Activated T-helper 17 cell treated with anti-CD3 and anti-CD28 coated beads, Interleukin-2, amount 50 U/mL, for 72 hours (primary cell): ENCODE measurements at regions not wholly inside any gene's neighbourhood (a gene's known extent, or its start where the extent isn't known, plus 50 kb on each side); places are given as distances from the start of the nearest gene placed in this dataset.

Experiments
- ATAC-seq: fragments of 150-1000 bp; cut with Tn5 transposase; replicated peaks from 2 replicates; pipeline ENCODE4 v1.10.0; 2021; ENCODE audit warnings: mild to moderate bottlenecking, moderate library complexity
- H3K27ac Mint-ChIP-seq: one replicate; pipeline ENCODE4 v1.8.0; 2022; ENCODE audit warnings: mixed read lengths
- H3K27me3 Mint-ChIP-seq: one replicate; pipeline ENCODE4 v1.8.0; 2022; ENCODE audit warnings: mixed read lengths
- H3K36me3 Mint-ChIP-seq: one replicate; pipeline ENCODE4 v1.8.0; 2022; ENCODE audit warnings: low read depth, mild to moderate bottlenecking, mixed read lengths
- H3K4me1 Mint-ChIP-seq: one replicate; pipeline ENCODE4 v1.8.0; 2022; ENCODE audit warnings: mixed read lengths
- H3K4me3 Mint-ChIP-seq: one replicate; pipeline ENCODE4 v1.8.0; 2022; ENCODE audit warnings: mild to moderate bottlenecking, mixed read lengths
- H3K9me3 Mint-ChIP-seq: one replicate; pipeline ENCODE4 v1.8.0; 2022; ENCODE audit warnings: mixed read lengths

DNA sequence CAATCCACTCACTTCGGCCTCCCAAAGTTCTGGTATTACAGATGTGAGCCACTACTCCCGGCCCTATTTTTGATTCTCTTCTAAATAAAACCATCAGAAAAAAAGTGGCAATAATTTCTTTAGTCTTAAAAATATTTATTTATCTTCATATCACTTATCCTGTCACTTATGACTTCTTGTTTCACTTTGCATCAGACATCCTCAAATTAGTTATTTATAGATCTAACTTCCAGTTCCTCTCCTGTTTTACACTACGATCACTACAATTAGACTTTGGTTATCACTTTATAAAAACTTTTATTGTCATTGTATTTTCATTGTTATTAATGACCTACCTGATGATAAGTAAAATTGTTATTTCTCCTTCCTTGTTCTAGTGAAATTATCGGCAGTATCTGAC, 783.4 kb upstream of the BRINP3 start:
- H3K27ac Mint-ChIP-seq, result no peak overlapping the region
- no peaks in the 10 kb centered on the region for H3K36me3 Mint-ChIP-seq
- no peaks in the 10 kb centered on the region for H3K27me3 Mint-ChIP-seq
- no peak for ATAC-seq
- no peaks in the 10 kb centered on the region for H3K4me1 Mint-ChIP-seq
- no peak overlapping the region for H3K4me3 Mint-ChIP-seq
- peaks cover 15% of the 10 kb centered on the region for H3K9me3 Mint-ChIP-seq

GRCh38 chr1:191279266-191279800, 801.7 kb upstream of the BRINP3 start:
- Mint-ChIP-seq H3K27me3 (no peaks in the 10 kb centered on the region), H3K4me3 (no peak overlapping the region), H3K9me3 (peaks cover 17% of the 10 kb centered on the region), H3K36me3 (no peaks in the 10 kb centered on the region), H3K4me1 (no peaks in the 10 kb centered on the region), H3K27ac (no peak overlapping the region)
- no peak for ATAC-seq

- Mint-ChIP-seq H3K9me3 (peaks cover 25% of the 10 kb centered on the region), H3K27ac (no peak overlapping the region), H3K4me3 (no peak overlapping the region), H3K27me3 (no peaks in the 10 kb centered on the region), H3K4me1 (no peaks in the 10 kb centered on the region), H3K36me3 (no peaks in the 10 kb centered on the region)
- ATAC-seq, result no peak
These were observed 806.5 kb upstream of the BRINP3 start for GRCh38 chr1:191284175-191284574.

DNA sequence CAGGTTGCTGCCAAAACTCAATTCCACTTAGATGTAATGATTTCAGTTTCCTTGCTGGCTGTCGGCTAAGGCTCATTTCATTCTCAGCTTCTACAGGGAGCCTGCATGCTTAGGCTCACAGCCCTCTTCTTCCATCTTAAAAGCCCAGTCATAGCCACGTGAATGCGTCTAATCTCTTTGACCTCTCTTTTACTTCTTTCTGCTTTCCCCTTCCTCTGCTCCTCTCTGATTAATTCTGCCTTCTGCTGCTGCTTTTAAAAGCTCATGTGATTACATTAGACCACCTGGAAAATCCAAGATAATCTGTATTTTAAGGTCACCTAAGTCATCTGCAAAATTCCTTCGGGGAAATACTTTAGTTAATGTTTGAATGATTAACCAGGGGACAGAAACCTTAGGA, 812.8 kb upstream of the BRINP3 start:
- no peak for ATAC-seq
- H3K36me3 Mint-ChIP-seq, result no peaks in the 10 kb centered on the region
- H3K4me3 Mint-ChIP-seq, result no peak overlapping the region
- peaks cover 8% of the 10 kb centered on the region for H3K9me3 Mint-ChIP-seq
- no peaks in the 10 kb centered on the region for H3K4me1 Mint-ChIP-seq
- H3K27me3 Mint-ChIP-seq, result no peaks in the 10 kb centered on the region
- H3K27ac Mint-ChIP-seq, result no peak overlapping the region

DNA sequence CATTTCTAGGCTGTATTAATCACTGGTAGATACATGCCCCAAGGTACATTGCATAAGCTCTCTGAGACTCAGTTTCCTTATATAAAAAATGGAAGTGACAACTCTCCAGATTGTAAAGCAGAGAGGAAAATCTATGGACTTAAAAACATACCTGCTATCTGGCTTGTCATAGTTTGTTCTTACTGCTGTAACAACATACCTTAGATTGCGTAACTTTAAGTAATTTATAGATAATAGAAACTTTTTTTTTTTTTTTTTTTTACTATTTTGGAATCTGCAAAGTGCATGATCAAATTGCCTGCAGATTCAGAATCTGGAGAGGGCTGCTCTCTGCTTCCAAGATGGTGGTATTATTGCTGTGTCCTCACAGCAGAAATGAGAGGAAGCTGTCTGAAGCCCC, 827.7 kb upstream of the BRINP3 start:
- no peak overlapping the region for H3K27ac Mint-ChIP-seq
- no peaks in the 10 kb centered on the region for H3K36me3 Mint-ChIP-seq
- H3K4me1 Mint-ChIP-seq, result no peaks in the 10 kb centered on the region
- H3K9me3 Mint-ChIP-seq, result peaks cover 7% of the 10 kb centered on the region
- no peaks in the 10 kb centered on the region for H3K27me3 Mint-ChIP-seq
- ATAC-seq, result no peak
- H3K4me3 Mint-ChIP-seq, result no peak overlapping the region

GRCh38 chr1:191306916-191307315, 829.3 kb upstream of the BRINP3 start:
- ATAC-seq, result no peak
- Mint-ChIP-seq H3K4me1 (no peaks in the 10 kb centered on the region), H3K27me3 (no peaks in the 10 kb centered on the region), H3K36me3 (no peaks in the 10 kb centered on the region), H3K9me3 (peaks cover 7% of the 10 kb centered on the region), H3K4me3 (no peak overlapping the region), H3K27ac (no peak overlapping the region)

DNA sequence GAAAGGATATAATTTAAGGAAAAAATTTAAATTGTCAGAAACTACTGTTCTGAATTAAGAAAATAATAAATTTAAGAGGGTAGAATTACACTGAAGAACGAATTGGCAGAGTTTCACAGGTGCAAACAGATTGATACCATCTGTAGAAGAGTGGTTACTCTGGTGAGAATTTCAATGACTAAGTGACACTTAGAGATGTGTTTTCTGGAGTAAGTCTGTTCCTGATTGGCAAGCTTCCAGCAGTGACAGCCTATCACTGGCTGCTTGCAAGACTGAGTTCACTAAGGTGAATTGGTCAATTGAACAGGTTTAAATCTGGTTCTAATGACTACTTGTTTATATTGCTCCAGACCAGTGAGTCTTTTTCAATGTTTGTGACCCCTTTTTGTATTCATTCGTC, 838.2 kb upstream of the RGS18 start:
- H3K27ac Mint-ChIP-seq, result no peak overlapping the region
- no peaks in the 10 kb centered on the region for H3K27me3 Mint-ChIP-seq
- no peak for ATAC-seq
- no peaks in the 10 kb centered on the region for H3K9me3 Mint-ChIP-seq
- no peaks in the 10 kb centered on the region for H3K4me1 Mint-ChIP-seq
- no peaks in the 10 kb centered on the region for H3K36me3 Mint-ChIP-seq
- no peak overlapping the region for H3K4me3 Mint-ChIP-seq

DNA sequence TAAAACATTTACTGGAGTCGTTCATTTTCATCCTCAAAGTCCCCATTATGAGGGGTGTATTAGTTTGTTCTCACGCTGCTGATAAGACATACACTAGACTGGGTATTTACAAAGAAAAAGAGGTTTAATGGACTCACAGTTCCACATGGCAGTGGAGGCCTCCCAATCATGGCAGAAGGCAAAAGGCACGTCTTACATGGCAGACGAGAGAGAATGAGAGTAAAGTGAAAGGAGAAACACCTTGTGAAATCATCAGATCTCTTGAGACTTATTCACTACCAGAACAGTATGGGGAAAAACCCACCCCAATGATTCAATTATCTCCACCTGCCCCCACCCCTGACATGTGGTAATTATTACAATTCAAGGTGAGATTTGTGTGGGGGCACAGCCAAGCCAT, 830.4 kb upstream of the RGS18 start:
- no peak for ATAC-seq
- Mint-ChIP-seq H3K9me3 (no peaks in the 10 kb centered on the region), H3K27me3 (no peaks in the 10 kb centered on the region), H3K27ac (no peak overlapping the region), H3K36me3 (no peaks in the 10 kb centered on the region), H3K4me3 (no peak overlapping the region), H3K4me1 (no peaks in the 10 kb centered on the region)

DNA sequence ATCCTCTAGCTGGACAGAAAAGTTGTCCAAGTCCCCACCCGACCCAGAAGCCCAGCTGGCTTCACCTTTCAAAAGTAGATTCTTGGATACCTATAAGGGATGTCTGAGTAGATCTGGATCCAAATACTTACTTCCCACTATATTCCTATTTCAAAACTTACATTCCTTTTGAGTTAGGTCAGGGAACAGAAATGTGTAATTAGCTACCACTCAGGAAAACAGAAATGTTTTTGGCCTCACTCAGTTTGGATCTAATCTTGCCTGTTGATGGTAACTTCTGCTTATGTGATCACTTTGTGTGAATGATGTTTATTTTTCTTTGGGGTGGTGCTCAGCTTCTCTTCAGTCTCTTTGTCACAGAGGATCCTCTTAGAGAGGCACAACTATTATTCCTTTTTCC, 814.4 kb upstream of the RGS18 start:
- no peak for ATAC-seq
- H3K4me1 Mint-ChIP-seq, result no peaks in the 10 kb centered on the region
- no peak overlapping the region for H3K27ac Mint-ChIP-seq
- no peak overlapping the region for H3K4me3 Mint-ChIP-seq
- H3K27me3 Mint-ChIP-seq, result no peaks in the 10 kb centered on the region
- peaks cover 12% of the 10 kb centered on the region for H3K9me3 Mint-ChIP-seq
- H3K36me3 Mint-ChIP-seq, result no peaks in the 10 kb centered on the region

DNA sequence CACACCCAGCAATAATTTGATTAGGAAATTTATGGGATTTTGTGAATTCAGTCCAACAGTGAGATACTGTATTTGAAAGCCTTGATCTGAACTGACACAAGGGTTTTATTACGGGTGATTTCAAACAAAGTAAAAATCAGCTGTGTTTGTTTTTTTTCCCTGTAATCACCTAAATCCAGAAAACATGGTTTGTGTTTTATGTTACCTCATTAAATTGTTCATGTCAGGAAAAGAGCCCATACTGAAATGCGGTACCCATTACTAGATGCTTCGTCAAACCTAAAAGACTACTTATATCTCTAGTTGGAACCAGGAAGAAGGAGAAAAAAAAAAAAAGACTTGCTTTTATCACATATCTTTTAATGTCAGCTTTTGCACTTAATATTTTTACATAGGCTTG, 811.9 kb upstream of the RGS18 start:
- peaks cover 16% of the 10 kb centered on the region for H3K9me3 Mint-ChIP-seq
- ATAC-seq, result no peak
- no peaks in the 10 kb centered on the region for H3K27me3 Mint-ChIP-seq
- no peaks in the 10 kb centered on the region for H3K36me3 Mint-ChIP-seq
- H3K27ac Mint-ChIP-seq, result no peak overlapping the region
- H3K4me3 Mint-ChIP-seq, result no peak overlapping the region
- H3K4me1 Mint-ChIP-seq, result no peaks in the 10 kb centered on the region

DNA sequence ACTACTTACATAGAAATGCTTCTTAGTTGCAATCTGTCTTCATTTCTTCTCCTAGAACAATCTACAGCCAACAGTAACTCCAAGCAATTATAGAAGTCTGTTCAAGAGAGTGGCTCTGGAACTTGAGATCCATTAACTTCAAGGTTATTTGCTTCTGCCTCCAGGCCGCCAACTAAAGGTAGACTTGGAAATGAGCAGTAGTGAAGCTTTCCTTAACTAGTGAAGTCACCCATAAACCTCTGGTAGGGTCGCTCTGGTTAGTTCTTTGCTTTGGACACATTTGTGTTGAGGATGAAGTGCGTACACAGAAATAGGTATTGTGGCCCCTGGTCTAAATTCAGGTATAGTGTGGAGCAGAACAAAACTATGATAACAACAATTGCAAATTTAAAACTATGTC, 809.9 kb upstream of the RGS18 start:
- Mint-ChIP-seq H3K36me3 (no peaks in the 10 kb centered on the region), H3K4me3 (no peak overlapping the region), H3K27me3 (no peaks in the 10 kb centered on the region), H3K4me1 (no peaks in the 10 kb centered on the region), H3K9me3 (peaks cover 16% of the 10 kb centered on the region), H3K27ac (no peak overlapping the region)
- ATAC-seq, result no peak

GRCh38 chr1:191350938-191351337, 807.3 kb upstream of the RGS18 start:
- no peak for ATAC-seq
- no peak overlapping the region for H3K27ac Mint-ChIP-seq
- H3K27me3 Mint-ChIP-seq, result no peaks in the 10 kb centered on the region
- peaks cover 19% of the 10 kb centered on the region for H3K9me3 Mint-ChIP-seq
- H3K36me3 Mint-ChIP-seq, result no peaks in the 10 kb centered on the region
- no peak overlapping the region for H3K4me3 Mint-ChIP-seq
- H3K4me1 Mint-ChIP-seq, result no peaks in the 10 kb centered on the region

DNA sequence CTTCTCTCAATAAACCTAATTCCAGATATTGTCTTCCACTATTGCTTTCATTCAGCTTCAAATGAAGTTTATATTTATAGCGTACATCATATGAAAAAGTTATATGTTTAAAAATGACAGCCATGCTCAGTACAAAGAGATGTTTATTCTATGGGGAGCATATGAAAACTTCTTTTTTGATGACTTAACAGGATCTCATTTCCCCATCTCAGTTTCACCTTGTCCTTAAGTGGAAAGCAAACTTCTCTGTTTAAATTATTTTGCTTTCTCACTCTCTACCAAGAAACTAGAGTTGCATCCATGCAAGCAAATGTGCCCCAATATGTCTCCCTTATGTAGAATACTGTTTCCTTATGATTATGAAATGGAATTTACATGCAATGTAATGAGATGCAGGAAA, 799.5 kb upstream of the RGS18 start:
- no peak for ATAC-seq
- no peaks in the 10 kb centered on the region for H3K27me3 Mint-ChIP-seq

DNA sequence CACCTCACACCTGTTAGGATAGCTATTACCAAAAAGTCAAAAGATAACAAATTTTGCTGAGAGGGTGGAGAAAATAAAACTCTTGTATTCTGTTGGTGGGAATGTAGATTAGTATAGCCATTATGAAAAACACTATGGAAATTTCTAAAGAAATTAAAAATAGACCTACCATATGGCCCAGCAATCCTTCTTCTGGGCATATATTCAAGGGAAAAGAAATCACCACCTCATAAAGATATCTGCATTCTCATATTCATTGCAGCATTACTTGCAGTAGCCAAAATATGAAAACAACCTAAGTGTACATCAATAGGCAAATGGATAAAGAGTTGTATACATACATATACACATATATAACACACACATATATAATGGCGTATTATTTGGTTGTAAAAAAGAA, 791.6 kb upstream of the RGS18 start:
- Mint-ChIP-seq H3K27ac (no peak overlapping the region), H3K27me3 (no peaks in the 10 kb centered on the region), H3K9me3 (peaks cover 8% of the 10 kb centered on the region), H3K4me1 (no peaks in the 10 kb centered on the region), H3K4me3 (no peak overlapping the region), H3K36me3 (no peaks in the 10 kb centered on the region)
- no peak for ATAC-seq

More for the DNA sequence above, 799.5 kb upstream of the RGS18 start:
- no peaks in the 10 kb centered on the region for H3K36me3 Mint-ChIP-seq
- H3K27ac Mint-ChIP-seq, result no peak overlapping the region
- peaks cover 12% of the 10 kb centered on the region for H3K9me3 Mint-ChIP-seq
- H3K4me3 Mint-ChIP-seq, result no peak overlapping the region
- no peaks in the 10 kb centered on the region for H3K4me1 Mint-ChIP-seq

DNA sequence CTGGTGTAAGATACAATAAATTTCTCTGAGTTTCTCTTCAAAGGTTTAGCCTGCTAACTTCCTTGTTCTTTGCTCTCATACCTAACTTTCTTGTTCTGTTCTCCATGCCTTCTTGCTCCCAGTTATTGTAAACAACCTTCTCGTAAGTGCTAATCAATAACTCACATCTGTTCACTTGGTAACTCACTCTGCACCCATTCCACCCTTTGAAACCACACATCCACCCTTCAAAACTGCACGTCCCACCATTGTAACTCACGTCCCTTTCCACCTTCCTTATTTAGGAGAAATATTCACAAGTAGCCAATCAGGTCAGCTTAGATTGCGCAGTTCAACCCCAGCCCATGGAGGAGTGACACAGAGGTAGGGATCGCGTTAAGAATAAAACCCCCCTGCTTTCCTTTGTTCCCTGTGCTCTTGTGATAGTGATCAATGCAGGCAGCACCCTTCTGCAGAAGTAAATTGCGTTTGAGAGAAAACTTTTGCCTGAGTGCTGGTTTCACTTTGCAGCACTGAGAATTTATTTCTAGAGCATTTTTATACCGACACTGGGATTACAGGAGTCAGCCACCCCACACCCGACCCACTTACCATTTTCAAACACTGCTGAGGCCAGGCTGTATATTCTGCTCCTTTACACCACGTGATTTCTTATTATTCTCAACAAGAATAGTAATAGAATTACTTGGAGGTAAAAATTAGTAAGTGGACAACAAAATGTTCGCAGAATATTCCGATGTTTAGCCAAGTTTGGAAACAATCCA, 789.2 kb upstream of the RGS18 start:
- ATAC-seq, result no peak
- Mint-ChIP-seq H3K36me3 (no peaks in the 10 kb centered on the region), H3K4me3 (no peak overlapping the region), H3K27me3 (no peaks in the 10 kb centered on the region), H3K27ac (no peak overlapping the region), H3K4me1 (no peaks in the 10 kb centered on the region), H3K9me3 (peaks cover 8% of the 10 kb centered on the region)

DNA sequence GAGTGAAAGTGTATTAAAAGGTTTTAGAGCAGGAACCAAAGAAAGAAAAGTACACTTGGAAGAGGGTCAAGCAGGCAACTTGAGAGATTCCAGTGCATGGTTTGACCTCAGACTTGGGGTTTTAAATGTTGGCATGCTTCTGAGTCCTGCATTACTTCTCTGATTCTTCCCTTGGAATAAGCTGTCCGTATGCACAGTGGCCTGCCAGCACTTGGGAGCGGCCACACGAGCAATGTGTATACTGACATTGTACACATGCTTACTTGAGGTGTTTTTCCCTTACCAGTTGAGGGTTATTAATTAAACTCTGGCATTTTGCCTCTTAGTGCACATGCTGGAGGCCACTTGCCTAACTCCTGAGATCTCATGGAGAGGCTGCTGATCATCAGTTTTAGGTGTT, 786.6 kb upstream of the RGS18 start:
- ATAC-seq, result no peak
- no peaks in the 10 kb centered on the region for H3K27me3 Mint-ChIP-seq
- H3K4me3 Mint-ChIP-seq, result no peak overlapping the region
- peaks cover 8% of the 10 kb centered on the region for H3K9me3 Mint-ChIP-seq
- H3K36me3 Mint-ChIP-seq, result no peaks in the 10 kb centered on the region
- no peak overlapping the region for H3K27ac Mint-ChIP-seq
- no peaks in the 10 kb centered on the region for H3K4me1 Mint-ChIP-seq
